ENCODE measurements at regions not wholly inside any gene's neighbourhood (a gene's known extent, or its start where the extent isn't known, plus 50 kb on each side); places are given as distances from the start of the nearest gene placed in this dataset.

DNA sequence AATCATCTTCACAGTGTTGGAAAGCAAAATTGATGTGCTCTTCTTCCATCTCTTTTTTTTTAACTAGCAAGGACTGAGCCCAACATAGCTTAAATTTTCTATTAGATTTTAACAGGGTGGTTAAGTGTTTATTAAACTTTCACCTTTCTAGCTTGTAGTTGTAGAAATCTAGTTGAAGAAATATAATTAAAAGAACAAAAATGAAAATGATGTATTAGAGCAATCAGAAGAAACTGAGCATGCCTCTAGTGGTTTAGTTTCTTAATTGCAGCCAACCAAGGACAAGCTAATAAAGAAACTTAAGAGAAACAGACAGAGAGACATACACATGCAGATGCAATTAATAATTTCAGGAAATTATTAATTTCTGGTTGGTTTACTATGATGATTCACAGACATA is 673.0 kb upstream of the LMO3 start:
- H3K27me3 ChIP-seq = no peaks in the 10 kb centered on the region
- H3K36me3 ChIP-seq = no peaks in the 10 kb centered on the region
- H3K27ac ChIP-seq = no peak overlapping the region
- no peaks in the 10 kb centered on the region for H3K9me3 ChIP-seq
- DNase-seq = no peak
- H3K4me1 ChIP-seq = no peaks in the 10 kb centered on the region
- intact Hi-C loops (cut with DNase I) = no loop called here
- H3K4me3 ChIP-seq = no peak overlapping the region
- TF ChIP-seq CTCF (IDR thresholded peaks at IDR 0.05) (no peak), POLR2A (IDR thresholded peaks at IDR 0.05) (no peak), POLR2AphosphoS5 (IDR thresholded peaks at IDR 0.05) (no peak)

DNA sequence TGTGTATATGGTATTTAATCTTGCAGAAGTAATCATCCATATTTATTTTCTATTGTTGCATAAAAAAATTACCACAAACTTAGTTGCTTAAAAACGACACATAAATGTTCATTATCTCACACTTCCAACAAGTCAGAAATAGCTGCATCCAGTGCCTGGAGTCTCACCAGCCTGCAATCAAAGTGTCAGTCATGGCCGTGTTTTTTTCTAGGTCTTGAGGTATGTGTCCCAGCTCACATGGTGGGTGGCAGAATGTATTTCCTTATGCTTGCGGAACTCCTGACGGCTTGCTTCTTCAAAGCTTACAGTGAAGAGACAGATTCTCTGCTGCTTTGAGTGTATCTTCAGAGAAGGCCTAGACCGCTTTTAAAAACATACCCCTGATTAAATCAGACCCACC is 670.2 kb upstream of the LMO3 start:
- TF ChIP-seq CTCF (IDR thresholded peaks at IDR 0.05) = no peak
- no peak for TF ChIP-seq EP300 (IDR thresholded peaks at IDR 0.05)
- TF ChIP-seq POLR2A (IDR thresholded peaks at IDR 0.05) = no peak
- no peak for TF ChIP-seq POLR2AphosphoS5 (IDR thresholded peaks at IDR 0.05)
- no peaks in the 10 kb centered on the region for H3K36me3 ChIP-seq
- WGBS, 2 donors = 91 to 92% methylated on average over 5 of the region's 5 CpGs
- H3K4me1 ChIP-seq = no peaks in the 10 kb centered on the region
- H3K27ac ChIP-seq = no peak overlapping the region
- no peak for DNase-seq
- intact Hi-C loops (cut with DNase I) = no loop called here
- H3K27me3 ChIP-seq = no peaks in the 10 kb centered on the region
- no peaks in the 10 kb centered on the region for H3K9me3 ChIP-seq
- H3K4me3 ChIP-seq = no peak overlapping the region

- no peak overlapping the region for H3K4me3 ChIP-seq
- no peak overlapping the region for H3K27ac ChIP-seq
- H3K4me1 ChIP-seq = no peaks in the 10 kb centered on the region
- no peaks in the 10 kb centered on the region for H3K36me3 ChIP-seq
- H3K27me3 ChIP-seq = no peaks in the 10 kb centered on the region
- no peaks in the 10 kb centered on the region for H3K9me3 ChIP-seq
- 86 to 87% methylated on average over 5 of the region's 5 CpGs for WGBS, 2 donors
- intact Hi-C loops (cut with DNase I) = no loop called here
- DNase-seq = no peak
- TF ChIP-seq CTCF (IDR thresholded peaks at IDR 0.05) (no peak), POLR2AphosphoS5 (IDR thresholded peaks at IDR 0.05) (no peak), POLR2A (IDR thresholded peaks at IDR 0.05) (no peak), EP300 (IDR thresholded peaks at IDR 0.05) (no peak)
These were observed 660.9 kb upstream of the LMO3 start for GRCh38 chr12:17266856-17267255.

GRCh38 chr12:17264603-17265002 is 658.6 kb upstream of the LMO3 start:
- no peak overlapping the region for H3K27ac ChIP-seq
- intact Hi-C loops (cut with DNase I) = no loop called here
- 95% methylated on average over 2 of the region's 2 CpGs for WGBS, 2 donors
- H3K36me3 ChIP-seq = no peaks in the 10 kb centered on the region
- H3K9me3 ChIP-seq = no peaks in the 10 kb centered on the region
- no peak overlapping the region for H3K4me3 ChIP-seq
- no peak for TF ChIP-seq POLR2AphosphoS5 (IDR thresholded peaks at IDR 0.05)
- no peak for TF ChIP-seq CTCF (IDR thresholded peaks at IDR 0.05)
- no peak for TF ChIP-seq POLR2A (IDR thresholded peaks at IDR 0.05)
- no peak for TF ChIP-seq EP300 (IDR thresholded peaks at IDR 0.05)
- H3K4me1 ChIP-seq = no peaks in the 10 kb centered on the region
- no peaks in the 10 kb centered on the region for H3K27me3 ChIP-seq
- DNase-seq = no peak

DNA sequence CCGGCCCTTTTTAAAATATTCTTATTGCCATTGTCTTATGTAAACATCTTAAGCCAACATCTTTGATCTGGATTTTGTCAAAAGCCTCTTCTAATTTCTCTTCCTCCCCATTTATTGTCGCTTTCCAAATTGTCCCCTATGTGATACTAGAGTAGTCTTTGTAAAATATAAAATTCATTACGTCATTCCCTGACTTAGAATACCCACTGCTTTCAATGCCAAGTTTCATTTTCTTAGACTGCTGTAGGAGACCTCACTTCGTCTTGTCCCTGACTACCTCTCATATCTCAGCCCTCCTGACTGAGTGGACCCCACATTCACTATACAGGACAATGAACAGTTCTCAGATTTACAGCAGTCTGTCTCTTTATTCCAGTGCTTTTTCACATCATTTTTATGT is 633.9 kb upstream of the LMO3 start:
- no peak overlapping the region for H3K27ac ChIP-seq
- TF ChIP-seq POLR2AphosphoS5 (IDR thresholded peaks at IDR 0.05) (no peak), EP300 (IDR thresholded peaks at IDR 0.05) (no peak), POLR2A (IDR thresholded peaks at IDR 0.05) (no peak), CTCF (IDR thresholded peaks at IDR 0.05) (no peak)
- no peaks in the 10 kb centered on the region for H3K27me3 ChIP-seq
- H3K36me3 ChIP-seq = no peaks in the 10 kb centered on the region
- H3K4me1 ChIP-seq = no peaks in the 10 kb centered on the region
- H3K9me3 ChIP-seq = no peaks in the 10 kb centered on the region
- 85 to 89% methylated on average over 4 of the region's 4 CpGs for WGBS, 2 donors
- no peak overlapping the region for H3K4me3 ChIP-seq
- intact Hi-C loops (cut with DNase I) = no loop called here
- DNase-seq = no peak
